ENCODE measurements at regions not wholly inside any gene's neighbourhood (a gene's known extent, or its start where the extent isn't known, plus 50 kb on each side); places are given as distances from the start of the nearest gene placed in this dataset.
"Not testable (repeated sequence)": the region's sequence is repeated elsewhere in the genome, so short reads cannot be mapped to it uniquely, and the experiment has no call there.

DNA sequence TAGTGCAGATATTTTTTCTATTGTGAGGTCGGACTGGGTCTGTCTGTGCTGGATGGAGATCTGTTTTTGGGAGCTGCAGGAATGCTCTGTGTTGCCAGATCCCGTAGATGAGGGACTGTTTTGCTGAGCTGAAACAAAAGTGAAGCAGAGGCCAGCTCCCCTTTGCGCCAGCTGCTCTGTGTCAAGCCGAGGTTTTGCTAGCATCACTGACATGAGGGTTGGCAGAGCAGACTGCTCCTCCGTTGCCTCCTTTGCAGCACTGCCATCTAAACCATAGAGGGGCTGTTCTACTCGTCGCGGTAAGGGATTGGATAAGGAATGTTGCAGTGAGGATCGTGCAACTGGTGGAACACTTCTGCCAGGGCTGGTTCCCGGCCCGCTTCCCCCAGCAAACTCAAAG lies 215.9 kb upstream of the CCL2 start:
- not testable (repeated sequence) for TF ChIP-seq POLR2A (IDR thresholded peaks at IDR 0.05)
- TF ChIP-seq, protein P1, sequence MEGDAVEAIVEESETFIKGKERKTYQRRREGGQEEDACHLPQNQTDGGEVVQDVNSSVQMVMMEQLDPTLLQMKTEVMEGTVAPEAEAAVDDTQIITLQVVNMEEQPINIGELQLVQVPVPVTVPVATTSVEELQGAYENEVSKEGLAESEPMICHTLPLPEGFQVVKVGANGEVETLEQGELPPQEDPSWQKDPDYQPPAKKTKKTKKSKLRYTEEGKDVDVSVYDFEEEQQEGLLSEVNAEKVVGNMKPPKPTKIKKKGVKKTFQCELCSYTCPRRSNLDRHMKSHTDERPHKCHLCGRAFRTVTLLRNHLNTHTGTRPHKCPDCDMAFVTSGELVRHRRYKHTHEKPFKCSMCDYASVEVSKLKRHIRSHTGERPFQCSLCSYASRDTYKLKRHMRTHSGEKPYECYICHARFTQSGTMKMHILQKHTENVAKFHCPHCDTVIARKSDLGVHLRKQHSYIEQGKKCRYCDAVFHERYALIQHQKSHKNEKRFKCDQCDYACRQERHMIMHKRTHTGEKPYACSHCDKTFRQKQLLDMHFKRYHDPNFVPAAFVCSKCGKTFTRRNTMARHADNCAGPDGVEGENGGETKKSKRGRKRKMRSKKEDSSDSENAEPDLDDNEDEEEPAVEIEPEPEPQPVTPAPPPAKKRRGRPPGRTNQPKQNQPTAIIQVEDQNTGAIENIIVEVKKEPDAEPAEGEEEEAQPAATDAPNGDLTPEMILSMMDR (IDR thresholded peaks at IDR 0.05) = not testable (repeated sequence)

Measured in esophagus squamous epithelium (tissue), 4 donors.